ENCODE measurements at regions not wholly inside any gene's neighbourhood (a gene's known extent, or its start where the extent isn't known, plus 50 kb on each side); places are given as distances from the start of the nearest gene placed in this dataset.

DNA sequence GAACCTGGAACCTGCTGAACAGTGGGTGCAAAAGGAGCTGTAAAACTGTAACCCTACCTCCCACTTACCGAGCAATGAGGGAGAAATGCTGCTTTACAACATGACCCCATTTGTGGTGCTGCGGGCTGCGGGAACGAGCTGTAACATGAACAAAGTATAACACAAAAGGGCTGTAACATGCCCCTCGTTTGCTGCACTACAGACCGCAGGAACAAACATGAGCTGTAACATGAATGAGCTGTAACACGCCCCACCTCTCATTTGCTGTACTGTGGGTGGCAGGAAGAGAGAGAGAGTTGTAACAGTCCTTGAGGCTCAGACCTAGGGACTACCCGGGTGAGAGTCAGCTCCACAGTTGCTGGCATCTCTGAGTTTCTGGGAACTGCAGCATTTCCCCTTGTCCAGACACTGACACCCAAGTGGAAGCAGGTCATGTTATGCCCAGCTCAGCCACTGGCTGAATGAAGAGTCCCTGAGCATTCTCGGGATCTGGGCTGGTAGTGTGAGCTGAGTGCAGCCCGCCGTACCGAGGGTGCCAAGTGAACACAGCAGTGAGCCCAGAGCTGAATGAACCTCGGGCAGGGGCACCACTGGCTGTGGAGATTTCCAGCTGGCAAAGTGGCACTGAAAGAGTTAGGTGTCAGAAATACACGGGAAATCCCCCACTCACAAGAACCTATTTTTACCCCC, 1385.3 kb upstream of the SPRY2 start:
- Histone ChIP-seq H3K36me3 (no peaks in the 10 kb centered on the region), H3K27ac (no peak overlapping the region), H3K4me3 (no peak overlapping the region), H3K9me3 (peaks cover 0 to 2% (median 0%) of the 10 kb centered on the region in 4 donors), H3K27me3 (no peaks in the 10 kb centered on the region), H3K4me1 (no peaks in the 10 kb centered on the region)
- DNase-seq, result no peak
- intact Hi-C loops (cut with DNase I), result no loop called here
- 86 to 91% methylated on average over 14 of the region's 14 CpGs for WGBS, 2 donors
- TF ChIP-seq, protein P1, sequence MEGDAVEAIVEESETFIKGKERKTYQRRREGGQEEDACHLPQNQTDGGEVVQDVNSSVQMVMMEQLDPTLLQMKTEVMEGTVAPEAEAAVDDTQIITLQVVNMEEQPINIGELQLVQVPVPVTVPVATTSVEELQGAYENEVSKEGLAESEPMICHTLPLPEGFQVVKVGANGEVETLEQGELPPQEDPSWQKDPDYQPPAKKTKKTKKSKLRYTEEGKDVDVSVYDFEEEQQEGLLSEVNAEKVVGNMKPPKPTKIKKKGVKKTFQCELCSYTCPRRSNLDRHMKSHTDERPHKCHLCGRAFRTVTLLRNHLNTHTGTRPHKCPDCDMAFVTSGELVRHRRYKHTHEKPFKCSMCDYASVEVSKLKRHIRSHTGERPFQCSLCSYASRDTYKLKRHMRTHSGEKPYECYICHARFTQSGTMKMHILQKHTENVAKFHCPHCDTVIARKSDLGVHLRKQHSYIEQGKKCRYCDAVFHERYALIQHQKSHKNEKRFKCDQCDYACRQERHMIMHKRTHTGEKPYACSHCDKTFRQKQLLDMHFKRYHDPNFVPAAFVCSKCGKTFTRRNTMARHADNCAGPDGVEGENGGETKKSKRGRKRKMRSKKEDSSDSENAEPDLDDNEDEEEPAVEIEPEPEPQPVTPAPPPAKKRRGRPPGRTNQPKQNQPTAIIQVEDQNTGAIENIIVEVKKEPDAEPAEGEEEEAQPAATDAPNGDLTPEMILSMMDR (IDR thresholded peaks at IDR 0.05), result no peak
- TF ChIP-seq EP300 (IDR thresholded peaks at IDR 0.05), result no peak
- TF ChIP-seq POLR2AphosphoS5 (IDR thresholded peaks at IDR 0.05), result no peak
- no peak for TF ChIP-seq POLR2A (IDR thresholded peaks at IDR 0.05)

DNA sequence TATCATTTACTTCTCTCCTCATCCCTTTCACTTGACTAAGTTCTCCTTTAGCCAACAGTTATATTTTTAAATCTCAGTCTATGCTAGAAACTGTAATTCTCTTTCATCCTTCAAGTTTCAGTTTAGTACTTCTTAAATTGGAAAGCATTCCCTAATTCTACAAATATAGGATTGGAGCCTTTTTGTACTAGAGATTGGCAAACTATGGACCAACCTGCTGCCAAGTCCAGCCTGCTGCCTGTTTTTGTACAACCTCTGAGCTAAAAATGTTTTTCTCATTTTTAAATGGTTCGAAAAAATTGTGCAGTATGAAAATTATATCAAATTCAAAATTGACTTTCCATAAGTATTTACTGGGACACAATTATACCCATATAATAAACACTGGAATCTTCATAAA, 1381.5 kb upstream of the SPRY2 start:
- H3K27me3 ChIP-seq, result no peaks in the 10 kb centered on the region
- H3K9me3 ChIP-seq, result no peaks in the 10 kb centered on the region
- H3K36me3 ChIP-seq, result no peaks in the 10 kb centered on the region
- no peak for DNase-seq
- WGBS, 2 donors, result 88 to 90% methylated on average over 1 of the region's 1 CpG
- H3K4me3 ChIP-seq, result no peak overlapping the region
- intact Hi-C loops (cut with DNase I), result no loop called here
- no peak overlapping the region for H3K27ac ChIP-seq
- TF ChIP-seq EP300 (IDR thresholded peaks at IDR 0.05) (no peak), POLR2AphosphoS5 (IDR thresholded peaks at IDR 0.05) (no peak), POLR2A (IDR thresholded peaks at IDR 0.05) (no peak)
- TF ChIP-seq, protein P1 (IDR thresholded peaks at IDR 0.05), result no peak
- H3K4me1 ChIP-seq, result no peaks in the 10 kb centered on the region

DNA sequence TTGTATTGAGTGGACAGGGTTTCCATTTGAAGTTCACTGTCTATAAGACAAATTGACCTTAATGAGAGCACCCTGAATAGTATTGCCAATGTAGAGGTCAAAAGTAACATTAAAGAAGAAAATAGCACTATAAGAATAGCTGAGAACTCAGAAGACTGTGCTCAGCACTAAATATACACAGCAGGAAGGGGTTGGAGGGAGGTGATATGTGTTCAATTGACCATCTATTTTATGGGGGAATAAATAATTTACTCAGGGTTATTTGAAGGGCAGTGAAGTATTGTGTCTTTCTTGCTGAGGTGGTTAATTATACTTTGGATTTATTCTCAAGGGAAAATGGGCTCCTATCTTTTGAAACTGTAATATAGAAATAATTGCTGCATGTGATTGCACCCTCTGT, 1380.5 kb upstream of the SPRY2 start:
- H3K27ac ChIP-seq, result no peak overlapping the region
- H3K36me3 ChIP-seq, result no peaks in the 10 kb centered on the region
- no peaks in the 10 kb centered on the region for H3K27me3 ChIP-seq
- no peak overlapping the region for H3K4me3 ChIP-seq
- TF ChIP-seq POLR2A (IDR thresholded peaks at IDR 0.05) (no peak), POLR2AphosphoS5 (IDR thresholded peaks at IDR 0.05) (no peak), EP300 (IDR thresholded peaks at IDR 0.05) (no peak)
- TF ChIP-seq, protein P1 (IDR thresholded peaks at IDR 0.05), result no peak
- intact Hi-C loops (cut with DNase I), result no loop called here
- no peaks in the 10 kb centered on the region for H3K9me3 ChIP-seq
- no peak for DNase-seq
- no peaks in the 10 kb centered on the region for H3K4me1 ChIP-seq

DNA sequence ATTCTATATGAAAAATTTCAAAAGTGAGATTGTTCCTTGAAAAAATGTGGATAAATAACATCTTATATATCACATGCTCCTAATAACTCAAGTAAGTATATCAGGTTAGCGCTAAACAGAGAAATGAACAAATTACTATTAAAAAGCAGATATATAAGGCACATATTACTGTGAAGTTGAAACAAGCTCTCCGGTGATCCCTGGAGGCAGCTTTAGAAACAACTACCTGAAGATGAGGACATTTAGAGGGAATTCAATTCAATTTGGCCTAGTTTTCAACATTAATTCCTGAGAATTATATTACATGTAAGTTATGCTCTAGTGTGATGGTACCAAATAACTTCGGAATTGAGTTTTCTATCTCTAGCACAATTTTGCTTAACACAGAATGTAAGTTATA, 1373.6 kb upstream of the SPRY2 start:
- DNase-seq, result no peak
- Histone ChIP-seq H3K4me1 (no peaks in the 10 kb centered on the region), H3K36me3 (no peaks in the 10 kb centered on the region), H3K27ac (no peak overlapping the region), H3K9me3 (no peaks in the 10 kb centered on the region), H3K27me3 (no peaks in the 10 kb centered on the region), H3K4me3 (no peak overlapping the region)
- WGBS, 2 donors, result 79 to 92% methylated on average over 3 of the region's 3 CpGs
- TF ChIP-seq EP300 (IDR thresholded peaks at IDR 0.05) (no peak), POLR2A (IDR thresholded peaks at IDR 0.05) (no peak), POLR2AphosphoS5 (IDR thresholded peaks at IDR 0.05) (no peak)
- TF ChIP-seq, protein P1 (IDR thresholded peaks at IDR 0.05), result no peak
- intact Hi-C loops (cut with DNase I), result no loop called here

DNA sequence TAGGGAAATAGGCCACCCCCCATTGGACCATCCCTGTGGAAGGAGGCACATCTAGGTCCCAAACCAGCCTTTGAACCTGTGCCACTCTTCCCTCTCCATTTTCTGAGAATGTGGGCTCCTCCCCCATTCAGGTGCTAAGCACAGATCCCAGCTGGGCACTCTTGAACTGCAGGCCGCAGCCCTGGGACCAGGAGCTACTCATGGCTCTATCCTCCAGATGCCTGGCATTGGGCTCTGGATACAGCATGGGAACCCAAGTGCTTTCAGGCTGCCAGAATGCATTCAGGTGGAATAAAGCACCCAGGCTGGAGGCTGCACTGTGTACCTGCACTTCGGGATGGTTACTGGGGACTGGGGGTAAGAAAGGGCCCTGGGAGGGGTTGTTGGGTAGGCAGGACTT, 1372.3 kb upstream of the SPRY2 start:
- 91% methylated on average over 2 of the region's 2 CpGs for WGBS, 2 donors
- Histone ChIP-seq H3K9me3 (no peaks in the 10 kb centered on the region), H3K27me3 (no peaks in the 10 kb centered on the region), H3K36me3 (no peaks in the 10 kb centered on the region), H3K4me1 (no peaks in the 10 kb centered on the region), H3K4me3 (no peak overlapping the region), H3K27ac (no peak overlapping the region)
- intact Hi-C loops (cut with DNase I), result no loop called here
- TF ChIP-seq, protein P1 (IDR thresholded peaks at IDR 0.05), result no peak
- TF ChIP-seq POLR2A (IDR thresholded peaks at IDR 0.05) (no peak), EP300 (IDR thresholded peaks at IDR 0.05) (no peak), POLR2AphosphoS5 (IDR thresholded peaks at IDR 0.05) (no peak)
- peak; percentile 24 for DNase-seq

Measured in sigmoid colon (tissue), 6 donors.